ENCODE measurements at regions not wholly inside any gene's neighbourhood (a gene's known extent, or its start where the extent isn't known, plus 50 kb on each side); places are given as distances from the start of the nearest gene placed in this dataset.

GRCh38 chr4:59058543-59058942 lies 1948.4 kb upstream of the IGFBP7 start:
- POLR2A ChIA-PET (ENCODE audit: partially characterized antibody), result no interaction called here
- Histone ChIP-seq H3K9ac (replicated peaks in 1 of 4; ENCODE audit: extremely low read depth in 1 of 4, low read depth in 3 of 4, low read length in 3 of 4) (no peak overlapping the region), H2AFZ (ENCODE audit: low read length) (no peak overlapping the region), H3K4me2 (ENCODE audit: insufficient read depth in 1 of 2, low read depth in 2 of 2, low read length in 2 of 2) (no peak overlapping the region), H3K79me1 (ENCODE audit: low read depth, low read length) (no peaks in the 10 kb centered on the region), H3K9me3 (ENCODE audit: insufficient read depth in 2 of 2, low read depth in 1 of 2, low read length in 1 of 2) (no peaks in the 10 kb centered on the region), H3K14ac (ENCODE audit: insufficient read length) (no peak overlapping the region), H4K91ac (replicated peaks; ENCODE audit: insufficient read length, low read length) (no peak overlapping the region), H2AK5ac (ENCODE audit: low read depth, low read length) (no peak overlapping the region), H3K23me2 (ENCODE audit: low read depth, low read length) (no peaks in the 10 kb centered on the region; the same call in 1 of the 2 replicates), H3K79me2 (ENCODE audit: control insufficient read depth in 1 of 2, insufficient read depth in 2 of 2, low read length in 2 of 2) (no peaks in the 10 kb centered on the region), H4K20me1 (replicated peaks in 1 of 2; ENCODE audit: control insufficient read depth in 1 of 2, insufficient read depth in 2 of 2, low read length in 2 of 2) (no peaks in the 10 kb centered on the region), H3K4me3 (ENCODE audit: extremely low read depth in 1 of 4, insufficient read depth in 2 of 4, low read depth in 3 of 4, low read length in 4 of 4) (no peak overlapping the region), H4K8ac (ENCODE audit: extremely low read depth, insufficient read depth, low read length) (no peak overlapping the region), H4K5ac (ENCODE audit: insufficient read length, low read depth, low read length) (no peak overlapping the region), H3K4me1 (replicated peaks in 1 of 4; ENCODE audit: control insufficient read depth in 3 of 4, insufficient read depth in 4 of 4, low read length in 3 of 4) (no peaks in the 10 kb centered on the region), H3K36me3 (ENCODE audit: control insufficient read depth in 2 of 4, insufficient read depth in 4 of 4, low read length in 3 of 4) (no peaks in the 10 kb centered on the region), H3K56ac (replicated peaks; ENCODE audit: insufficient read length, low read depth, low read length) (no peak overlapping the region), H3K4ac (replicated peaks; ENCODE audit: insufficient read length, low read depth, low read length) (no peak overlapping the region), H2BK120ac (replicated peaks; ENCODE audit: low read depth, low read length) (no peak overlapping the region), H2BK12ac (ENCODE audit: low read depth, low read length) (no peak overlapping the region), H3K27ac (ENCODE audit: low read depth, low read length) (no peak overlapping the region), H2BK20ac (ENCODE audit: low read length) (no peak overlapping the region), H3K27me3 (replicated peaks in 1 of 4; ENCODE audit: control insufficient read depth in 3 of 4, extremely low read depth in 1 of 4, insufficient read depth in 3 of 4, low read length in 3 of 4) (no peaks in the 10 kb centered on the region), H3K23ac (ENCODE audit: insufficient read length) (no peak overlapping the region), H2BK5ac (ENCODE audit: low read depth, low read length) (no peak overlapping the region), H2BK15ac (ENCODE audit: low read length) (no peak overlapping the region), H3K18ac (ENCODE audit: extremely low read depth, low read length) (no peak overlapping the region)
- WGBS, 2 experiments (ENCODE audit: extremely low coverage in 1 of 2, insufficient coverage in 1 of 2, insufficient read length in 1 of 2, insufficient replicate concordance in 2 of 2, low coverage in 1 of 2, low lambda C conversion rate in 2 of 2, missing lambda C conversion rate in 1 of 2), result 53% methylated on average over 2 of the region's 2 CpGs; no CpG with 5 or more reads in 1 of the 2 experiments
- DNase-seq (ENCODE audit: low read depth in 1 of 2, low spot score in 2 of 2) (no peak), FAIRE-seq (no peak)
- CTCF ChIA-PET (ENCODE audit: partially characterized antibody), result no interaction called here
- TF ChIP-seq JUN (IDR thresholded peaks at IDR 0.05; ENCODE audit: low read depth, low read length) (no peak), KDM4A (IDR thresholded peaks at IDR 0.05; ENCODE audit: low read depth, low read length, severe bottlenecking) (no peak), MAX (IDR thresholded peaks at IDR 0.05) (no peak), TAF7 (optimal IDR thresholded peaks at IDR 0.05; ENCODE audit: borderline replicate concordance, low read depth, low read length) (no peak), SRF (IDR thresholded peaks at IDR 0.05; ENCODE audit: low read depth, low read length) (no peak), POLR2AphosphoS5 (IDR thresholded peaks at IDR 0.05; ENCODE audit: low read depth, low read length) (no peak)
